ENCODE measurements at regions not wholly inside any gene's neighbourhood (a gene's known extent, or its start where the extent isn't known, plus 50 kb on each side); places are given as distances from the start of the nearest gene placed in this dataset.
"Not testable (repeated sequence)": the region's sequence is repeated elsewhere in the genome, so short reads cannot be mapped to it uniquely, and the experiment has no call there.

GRCh38 chr9:105021917-105022316 is 94.0 kb upstream of the ABCA1 start:
- Histone ChIP-seq H4K20me1 (replicated peaks; ENCODE audit: control insufficient read depth, extremely low read depth, insufficient read depth, low read length) (no peaks in the 10 kb centered on the region), H3K9me1 (replicated peaks; ENCODE audit: control insufficient read depth, extremely low read depth, insufficient read depth, low read length) (no peaks in the 10 kb centered on the region), H3K4me1 (ENCODE audit: control insufficient read depth, extremely low read depth, insufficient read depth, low read length) (no peaks in the 10 kb centered on the region), H3K9ac (replicated peaks; ENCODE audit: extremely low read depth, insufficient read depth, low read length) (no peak overlapping the region), H3K9me3 (replicated peaks; ENCODE audit: control insufficient read depth, insufficient read depth, low read length) (no peaks in the 10 kb centered on the region), H3K36me3 (ENCODE audit: control insufficient read depth in 2 of 2, extremely low read depth in 1 of 2, insufficient read depth in 2 of 2, low read length in 2 of 2) (no peaks in the 10 kb centered on the region), H3K27me3 (ENCODE audit: control insufficient read depth in 2 of 2, insufficient read depth in 2 of 2, low read length in 2 of 2) (no peaks in the 10 kb centered on the region), H3K79me2 (ENCODE audit: control insufficient read depth, insufficient read depth, low read length) (no peaks in the 10 kb centered on the region), H3K27ac (ENCODE audit: insufficient read depth, low read depth, low read length) (no peak overlapping the region), H2AFZ (ENCODE audit: low read depth, low read length) (no peak overlapping the region), H3K4me2 (ENCODE audit: insufficient read depth, low read length) (no peak overlapping the region), H3K4me3 (replicated peaks in 1 of 3; ENCODE audit: insufficient read depth in 1 of 3, low read depth in 1 of 3, low read length in 3 of 3) (no peak overlapping the region)
- FAIRE-seq (no peak), DNase-seq (ENCODE audit: low read depth, low spot score) (no peak)
- dilution Hi-C loops (cut with MboI; ENCODE audit: extremely low pct_ligation_motif_present, low sequenced_read_pairs), result no loop called here
- ChIA-PET POLR2A (no interaction called here), CTCF (interaction anchor here (0.8 kb wide), 1 partner anchor 11 kb away, joined by 3 read pairs; no protein-coding TSS in a partner anchor)
- intact Hi-C loops (cut with micrococcal nuclease), result no loop called here
- TF ChIP-seq GATA2 (IDR thresholded peaks at IDR 0.05; ENCODE audit: insufficient read depth, insufficient read length, low read depth, low read length) (no peak), FOS (IDR thresholded peaks at IDR 0.05; ENCODE audit: borderline replicate concordance, insufficient read depth, low read length) (no peak), MYC (IDR thresholded peaks at IDR 0.05; ENCODE audit: low read depth, low read length) (no peak), CTCF (IDR thresholded peaks at IDR 0.05; ENCODE audit: extremely low read depth in 1 of 2, insufficient read depth in 1 of 2, low read depth in 1 of 2, low read length in 2 of 2) (no peak), MAX (IDR thresholded peaks at IDR 0.05; ENCODE audit: insufficient read depth, insufficient read length) (no peak), POLR2AphosphoS5 (IDR thresholded peaks at IDR 0.05; ENCODE audit: insufficient read depth, low read depth, low read length) (no peak), EZH2 (IDR thresholded peaks at IDR 0.05; ENCODE audit: borderline replicate concordance, low read depth, low read length, severe bottlenecking) (no peak), POLR2A (IDR thresholded peaks at IDR 0.05; ENCODE audit: low read depth, low read length) (no peak), JUN (IDR thresholded peaks at IDR 0.05; ENCODE audit: borderline replicate concordance, insufficient read depth, insufficient read length, low read depth) (no peak)
- BruUV-seq (replicated peaks), result no TSS peak

- intact Hi-C loops (cut with micrococcal nuclease); H3K4me3 ChIP-seq (replicated peaks in 1 of 3; ENCODE audit: insufficient read depth in 1 of 3, low read depth in 1 of 3, low read length in 3 of 3); dilution Hi-C loops (cut with MboI; ENCODE audit: extremely low pct_ligation_motif_present, low sequenced_read_pairs); H3K9me1 ChIP-seq (replicated peaks; ENCODE audit: control insufficient read depth, extremely low read depth, insufficient read depth, low read length); H3K36me3 ChIP-seq (ENCODE audit: control insufficient read depth in 2 of 2, extremely low read depth in 1 of 2, insufficient read depth in 2 of 2, low read length in 2 of 2); H2AFZ ChIP-seq (ENCODE audit: low read depth, low read length); H3K27ac ChIP-seq (ENCODE audit: insufficient read depth, low read depth, low read length); H3K9ac ChIP-seq (replicated peaks; ENCODE audit: extremely low read depth, insufficient read depth, low read length); H3K4me1 ChIP-seq (ENCODE audit: control insufficient read depth, extremely low read depth, insufficient read depth, low read length); H4K20me1 ChIP-seq (replicated peaks; ENCODE audit: control insufficient read depth, extremely low read depth, insufficient read depth, low read length); H3K9me3 ChIP-seq (replicated peaks; ENCODE audit: control insufficient read depth, insufficient read depth, low read length); H3K27me3 ChIP-seq (ENCODE audit: control insufficient read depth in 2 of 2, insufficient read depth in 2 of 2, low read length in 2 of 2); BruUV-seq (replicated peaks); H3K4me2 ChIP-seq (ENCODE audit: insufficient read depth, low read length); POLR2A ChIA-PET; DNase-seq (ENCODE audit: low read depth, low spot score); H3K79me2 ChIP-seq (ENCODE audit: control insufficient read depth, insufficient read depth, low read length); FAIRE-seq: not testable (repeated sequence)
- CTCF ChIA-PET, result interaction anchor here (0.8 kb wide), 1 partner anchor 12 kb away, joined by 3 read pairs; no protein-coding TSS in a partner anchor
Observed at GRCh38 chr9:105022545-105022944, 94.6 kb upstream of the ABCA1 start.

Data from endothelial cell of umbilical vein (primary cell).